GM12878 (cell line): ENCODE measurements at regions not wholly inside any gene's neighbourhood (a gene's known extent, or its start where the extent isn't known, plus 50 kb on each side); places are given as distances from the start of the nearest gene placed in this dataset.

Source experiments
- ATAC-seq: fragments of 200-7000 bp; cut with Tn5 transposase; 3 replicates; pipeline ENCODE4 v1.9.1; 2020; ENCODE audit warnings: mild to moderate bottlenecking, moderate library complexity
- BruUV-seq: library from RNA; stranded (reverse); fragments of 400-500 nt; replicated peaks from 2 replicates; lab custom pipeline; 2021; lab: Mats Ljungman, UMichigan
- CTCF ChIA-PET: fragments of 300-600 bp; sonication (Branson Sonifier 250); formaldehyde crosslinking; extraction: SDS; loops from one replicate; lab custom pipeline; 2021; ENCODE audit warnings: inconsistent platforms; lab: Yijun Ruan, JAX
- POLR2A ChIA-PET: fragments of 350-600 bp; formaldehyde crosslinking; extraction: SDS; loops from one replicate; lab custom pipeline; 2021; ENCODE audit warnings: inconsistent platforms; lab: Charles Lee
- RAD21 ChIA-PET: fragments of 300-600 bp; sonication (Branson Sonifier 250); formaldehyde crosslinking; loops from one replicate; lab custom pipeline; 2023; ENCODE audit warnings: antibody characterized with exemption; ENCODE audit not compliant: unreplicated experiment; lab: Charles Lee
- SMC1A ChIA-PET: fragments of 300-600 bp; sonication (Branson Sonifier 250); formaldehyde crosslinking; loops from one replicate; lab custom pipeline; 2023; ENCODE audit not compliant: unreplicated experiment, uncharacterized antibody; lab: Charles Lee
- DNase-seq: peaks from one replicate; pipeline ENCODE4 v3.0.0-alpha.2; 2011; ENCODE audit warnings: low read depth, low spot score
- FAIRE-seq: peaks from 3 replicates; lab custom pipeline; 2011; peaks lifted over from hg19 to GRCh38; lab: Jason Lieb, UNC
- H2AFZ ChIP-seq: 2 replicates; pipeline ENCODE4 v1.6.0; 2011; ENCODE audit warnings: low read depth, low read length, control low read depth; ENCODE audit not compliant: control insufficient read depth
- H3K27ac ChIP-seq: 2 replicates; pipeline ENCODE4 v1.5.1; 2011; ENCODE audit warnings: control low read depth; ENCODE audit not compliant: control insufficient read depth, insufficient read depth
- H3K27me3 ChIP-seq, 2 experiments: replicated peaks in 1 of 2; 2 replicates each; pipeline versions ENCODE4 v1.6.0 to v1.6.1; 2011; ENCODE audit warnings: low read length in 1 of 2; ENCODE audit not compliant: control insufficient read depth in 2 of 2, insufficient read depth in 2 of 2
- H3K36me3 ChIP-seq, 2 experiments: 2 replicates each; pipeline ENCODE4 v1.5.1; 2011; ENCODE audit warnings: low read length in 1 of 2; ENCODE audit not compliant: control insufficient read depth in 2 of 2, insufficient read depth in 2 of 2
- H3K4me1 ChIP-seq: 2 replicates; pipeline ENCODE4 v1.6.1; 2011; ENCODE audit warnings: mild to moderate bottlenecking, low read length, moderate library complexity, mixed read lengths; ENCODE audit not compliant: control insufficient read depth, insufficient read depth
- H3K4me2 ChIP-seq: 2 replicates; pipeline ENCODE4 v1.6.0; 2011; ENCODE audit warnings: control low read depth; ENCODE audit not compliant: control insufficient read depth, insufficient read depth
- H3K4me3 ChIP-seq: fragments of 200-600 bp; sonication (generic); 2 replicates; pipeline ENCODE4 v1.5.1; 2016
- H3K79me2 ChIP-seq: 2 replicates; pipeline ENCODE4 v1.6.0; 2011; ENCODE audit warnings: low read length; ENCODE audit not compliant: control insufficient read depth, insufficient read depth
- H3K9ac ChIP-seq: 2 replicates; pipeline ENCODE4 v1.8.0; 2011; ENCODE audit warnings: low read length, control low read depth, mixed read lengths; ENCODE audit not compliant: control insufficient read depth, insufficient read depth
- H3K9me3 ChIP-seq: replicated peaks from 3 replicates; pipeline ENCODE4 v1.5.1; 2011; ENCODE audit warnings: mild to moderate bottlenecking, low read length; ENCODE audit not compliant: control insufficient read depth, insufficient read depth
- H4K20me1 ChIP-seq: 2 replicates; pipeline ENCODE4 v1.6.0; 2011; ENCODE audit not compliant: control insufficient read depth, insufficient read depth
- BMI1 ChIP-seq: fragments of 450-650 bp; IDR thresholded peaks from 2 replicates; pipeline ENCODE4 v1.6.1; 2016; ENCODE audit warnings: mild to moderate bottlenecking, moderate library complexity, borderline replicate concordance
- CBX5 ChIP-seq: sonication (generic); IDR thresholded peaks from 2 replicates; pipeline ENCODE4 v1.6.1; 2016; ENCODE audit warnings: low read depth, moderate library complexity, mild to moderate bottlenecking, inconsistent platforms
- E4F1 ChIP-seq: fragments of 450-650 bp; IDR thresholded peaks from 2 replicates; pipeline ENCODE4 v1.6.1; 2018; ENCODE audit warnings: borderline replicate concordance, mild to moderate bottlenecking; ENCODE audit not compliant: partially characterized antibody
- GABPA ChIP-seq: IDR thresholded peaks from 2 replicates; pipeline ENCODE4 v1.6.1; 2014; ENCODE audit warnings: antibody characterized with exemption, low read depth, mild to moderate bottlenecking, inconsistent platforms
- HDAC6 ChIP-seq: fragments of 200-600 bp; sonication (generic); IDR thresholded peaks from one replicate; pipeline ENCODE4 v1.8.0; 2017; ENCODE audit warnings: antibody characterized with exemption; ENCODE audit not compliant: unreplicated experiment
- HDGF ChIP-seq: fragments of 450-650 bp; IDR thresholded peaks from 2 replicates; pipeline ENCODE4 v1.6.1; 2016; ENCODE audit warnings: antibody characterized with exemption
- IRF4 ChIP-seq: IDR thresholded peaks from 2 replicates; pipeline ENCODE4 v1.6.1; 2011; ENCODE audit warnings: low read depth, low read length
- JUNB ChIP-seq: IDR thresholded peaks from 2 replicates; pipeline ENCODE4 v1.6.1; 2016; ENCODE audit warnings: antibody characterized with exemption, mild to moderate bottlenecking
- MAX ChIP-seq: IDR thresholded peaks from 2 replicates; pipeline ENCODE4 v1.6.1; 2012; ENCODE audit warnings: low read depth, low read length, improper control_type of control experiment
- RUNX3 ChIP-seq: IDR thresholded peaks from 2 replicates; pipeline ENCODE4 v1.6.1; 2012; ENCODE audit warnings: low read length, inconsistent platforms
- SMARCA5 ChIP-seq: fragments of 450-650 bp; IDR thresholded peaks from 2 replicates; pipeline ENCODE4 v1.6.1; 2017; ENCODE audit warnings: mild to moderate bottlenecking
- SUPT20H ChIP-seq: IDR thresholded peaks from 2 replicates; pipeline ENCODE4 v1.6.1; 2011; ENCODE audit warnings: low read depth, mild to moderate bottlenecking, low read length, moderate library complexity, borderline replicate concordance; ENCODE audit not compliant: control insufficient read depth
- TCF12 ChIP-seq: IDR thresholded peaks from 2 replicates; pipeline ENCODE4 v1.6.1; 2011; ENCODE audit warnings: low read depth, mild to moderate bottlenecking, low read length
- ZNF622 ChIP-seq: fragments of 450-650 bp; IDR thresholded peaks from 2 replicates; pipeline ENCODE4 v1.6.1; 2017; ENCODE audit warnings: mild to moderate bottlenecking, inconsistent platforms
- WGBS: methylation state at CpG from one replicate; pipeline ENCODE4 v1.1.6; 2016; ENCODE audit warnings: low lambda C conversion rate; ENCODE audit not compliant: insufficient replicate concordance, insufficient coverage; ENCODE audit errors: missing lambda C conversion rate; 5-methylcytosine and 5-hydroxymethylcytosine counted together
- in situ Hi-C: fragments of 300-500 bp; cut with MboI; formaldehyde crosslinking; loops from 9 replicates; pipeline ENCODE4 v1.14.3; 2018; ENCODE audit warnings: mixed read lengths
- intact Hi-C: fragments of 100-400 bp; cut with micrococcal nuclease; formaldehyde crosslinking; loops from one replicate; pipeline ENCODE4 v1.14.2; 2022; ENCODE audit not compliant: unreplicated experiment

- H3K79me2 ChIP-seq = no peaks in the 10 kb centered on the region
- BruUV-seq = no TSS peak
- H3K9me3 ChIP-seq = no peaks in the 10 kb centered on the region
- TF ChIP-seq CBX5 = no peak
- TF ChIP-seq GABPA = no peak
- TF ChIP-seq HDAC6 = no peak
- TF ChIP-seq HDGF = no peak
- TF ChIP-seq MAX = no peak
- TF ChIP-seq E4F1 = no peak
- no peak for TF ChIP-seq SUPT20H
- no peak for TF ChIP-seq SMARCA5
- no peak for TF ChIP-seq TCF12
- TF ChIP-seq JUNB = no peak
- TF ChIP-seq ZNF622 = no peak
- no peak for TF ChIP-seq RUNX3
- TF ChIP-seq IRF4 = no peak
- no peak for TF ChIP-seq BMI1
- ATAC-seq (no peak), FAIRE-seq (no peak), DNase-seq (no peak)
- in situ Hi-C loops = no loop called here
- H4K20me1 ChIP-seq = no peaks in the 10 kb centered on the region
- SMC1A ChIA-PET = interaction anchor here (1.0 kb wide), 1 partner anchor 10 kb away, joined by 3 read pairs; no protein-coding TSS in a partner anchor
- RAD21 ChIA-PET = no interaction called here
- H3K36me3 ChIP-seq = no peaks in the 10 kb centered on the region
- H3K4me3 ChIP-seq = no peak overlapping the region
- CTCF ChIA-PET = no interaction called here
- H3K9ac ChIP-seq = no peak overlapping the region
- H3K4me1 ChIP-seq = no peaks in the 10 kb centered on the region
- no peak overlapping the region for H3K4me2 ChIP-seq
- no peak overlapping the region for H2AFZ ChIP-seq
- H3K27ac ChIP-seq = no peak overlapping the region
- POLR2A ChIA-PET = no interaction called here
- no peaks in the 10 kb centered on the region; a peak in 1 of 4 replicates for H3K27me3 ChIP-seq
- 0% methylated on average over 2 of the region's 2 CpGs for WGBS
- intact Hi-C loops = no loop called here
Observed at GRCh38 chr1:166457700-166458099, 290.9 kb upstream of the FAM78B start.
